ENCODE measurements at regions not wholly inside any gene's neighbourhood (a gene's known extent, or its start where the extent isn't known, plus 50 kb on each side); places are given as distances from the start of the nearest gene placed in this dataset.

DNA sequence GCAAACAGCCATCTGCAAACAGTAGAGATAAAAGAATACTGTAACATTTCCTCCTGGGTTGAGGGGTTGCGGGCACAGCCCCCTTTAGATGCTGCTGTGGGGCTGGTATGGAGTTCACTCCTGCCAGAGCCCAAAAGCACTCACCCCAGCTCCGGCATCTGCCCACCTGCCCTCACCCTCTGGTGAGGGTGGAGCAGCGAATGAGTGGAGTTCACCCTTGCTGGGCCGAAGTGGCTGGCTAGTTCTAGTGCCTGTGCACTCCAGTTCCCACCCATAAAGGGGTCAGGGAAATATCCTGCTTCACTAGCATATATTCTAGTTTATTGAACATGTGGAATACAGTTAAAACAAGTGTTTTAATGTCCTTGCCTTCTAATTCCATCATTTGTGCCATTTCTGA lies 209.7 kb upstream of the SGO1 start:
- POLR2A ChIA-PET (ENCODE audit: unreplicated experiment) = no interaction called here
- no peak for DNase-seq

More for the DNA sequence above, 209.7 kb upstream of the SGO1 start:
- no peak overlapping the region for H2AK9ac ChIP-seq (replicated peaks; ENCODE audit: low read depth, low read length, poor library complexity)
- no peak overlapping the region for H2AK5ac ChIP-seq (ENCODE audit: low read depth, low read length)
- no peak overlapping the region for H2BK120ac ChIP-seq (ENCODE audit: low read depth, low read length)
- no peak overlapping the region for H2BK20ac ChIP-seq (ENCODE audit: low read depth, low read length)
- H3K27ac ChIP-seq (ENCODE audit: insufficient read depth, low read length) = no peak overlapping the region
- H4K91ac ChIP-seq (ENCODE audit: insufficient read depth, low read depth, low read length) = no peak overlapping the region
- H4K8ac ChIP-seq (ENCODE audit: low read depth in 2 of 2, low read length in 2 of 2) = no peak overlapping the region
- BruUV-seq (replicated peaks) = no TSS peak
- no peak overlapping the region for H3K14ac ChIP-seq (replicated peaks; ENCODE audit: low read depth, low read length)
- ATAC-seq (ENCODE audit: low read depth) = no peak
- TF ChIP-seq NFE2L2 (IDR thresholded peaks at IDR 0.05; ENCODE audit: low read depth, low read length) (no peak), RAD21 (IDR thresholded peaks at IDR 0.05; ENCODE audit: low read length) (no peak), MAZ (IDR thresholded peaks at IDR 0.05; ENCODE audit: borderline replicate concordance, low read depth, low read length) (no peak), CHD1 (IDR thresholded peaks at IDR 0.05; ENCODE audit: low read depth, low read length) (no peak), POLR2A (IDR thresholded peaks at IDR 0.05; ENCODE audit: low read depth, low read length) (no peak), BHLHE40 (IDR thresholded peaks at IDR 0.05; ENCODE audit: low read depth, low read length) (no peak), MAFK (IDR thresholded peaks at IDR 0.05; ENCODE audit: low read depth, low read length) (no peak), RCOR1 (IDR thresholded peaks at IDR 0.05; ENCODE audit: insufficient replicate concordance, low read length) (no peak), SMC3 (IDR thresholded peaks at IDR 0.05; ENCODE audit: low read depth, low read length) (no peak), RFX5 (IDR thresholded peaks at IDR 0.05; ENCODE audit: low read depth, low read length) (no peak), CEBPB (IDR thresholded peaks at IDR 0.05; ENCODE audit: low read depth, low read length) (no peak), MXI1 (IDR thresholded peaks at IDR 0.05; ENCODE audit: borderline replicate concordance, low read depth, low read length) (no peak), FOS (IDR thresholded peaks at IDR 0.05; ENCODE audit: low read depth, low read length) (no peak)
- TF ChIP-seq, protein P1, sequence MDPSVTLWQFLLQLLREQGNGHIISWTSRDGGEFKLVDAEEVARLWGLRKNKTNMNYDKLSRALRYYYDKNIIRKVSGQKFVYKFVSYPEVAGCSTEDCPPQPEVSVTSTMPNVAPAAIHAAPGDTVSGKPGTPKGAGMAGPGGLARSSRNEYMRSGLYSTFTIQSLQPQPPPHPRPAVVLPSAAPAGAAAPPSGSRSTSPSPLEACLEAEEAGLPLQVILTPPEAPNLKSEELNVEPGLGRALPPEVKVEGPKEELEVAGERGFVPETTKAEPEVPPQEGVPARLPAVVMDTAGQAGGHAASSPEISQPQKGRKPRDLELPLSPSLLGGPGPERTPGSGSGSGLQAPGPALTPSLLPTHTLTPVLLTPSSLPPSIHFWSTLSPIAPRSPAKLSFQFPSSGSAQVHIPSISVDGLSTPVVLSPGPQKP (IDR thresholded peaks at IDR 0.05; ENCODE audit: borderline replicate concordance, low read depth, low read length) = no peak
- TF ChIP-seq, protein P2, sequence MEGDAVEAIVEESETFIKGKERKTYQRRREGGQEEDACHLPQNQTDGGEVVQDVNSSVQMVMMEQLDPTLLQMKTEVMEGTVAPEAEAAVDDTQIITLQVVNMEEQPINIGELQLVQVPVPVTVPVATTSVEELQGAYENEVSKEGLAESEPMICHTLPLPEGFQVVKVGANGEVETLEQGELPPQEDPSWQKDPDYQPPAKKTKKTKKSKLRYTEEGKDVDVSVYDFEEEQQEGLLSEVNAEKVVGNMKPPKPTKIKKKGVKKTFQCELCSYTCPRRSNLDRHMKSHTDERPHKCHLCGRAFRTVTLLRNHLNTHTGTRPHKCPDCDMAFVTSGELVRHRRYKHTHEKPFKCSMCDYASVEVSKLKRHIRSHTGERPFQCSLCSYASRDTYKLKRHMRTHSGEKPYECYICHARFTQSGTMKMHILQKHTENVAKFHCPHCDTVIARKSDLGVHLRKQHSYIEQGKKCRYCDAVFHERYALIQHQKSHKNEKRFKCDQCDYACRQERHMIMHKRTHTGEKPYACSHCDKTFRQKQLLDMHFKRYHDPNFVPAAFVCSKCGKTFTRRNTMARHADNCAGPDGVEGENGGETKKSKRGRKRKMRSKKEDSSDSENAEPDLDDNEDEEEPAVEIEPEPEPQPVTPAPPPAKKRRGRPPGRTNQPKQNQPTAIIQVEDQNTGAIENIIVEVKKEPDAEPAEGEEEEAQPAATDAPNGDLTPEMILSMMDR (conservative IDR thresholded peaks at IDR 0.05; ENCODE audit: low read depth, low read length) = no peak
- TF ChIP-seq, protein P3, sequence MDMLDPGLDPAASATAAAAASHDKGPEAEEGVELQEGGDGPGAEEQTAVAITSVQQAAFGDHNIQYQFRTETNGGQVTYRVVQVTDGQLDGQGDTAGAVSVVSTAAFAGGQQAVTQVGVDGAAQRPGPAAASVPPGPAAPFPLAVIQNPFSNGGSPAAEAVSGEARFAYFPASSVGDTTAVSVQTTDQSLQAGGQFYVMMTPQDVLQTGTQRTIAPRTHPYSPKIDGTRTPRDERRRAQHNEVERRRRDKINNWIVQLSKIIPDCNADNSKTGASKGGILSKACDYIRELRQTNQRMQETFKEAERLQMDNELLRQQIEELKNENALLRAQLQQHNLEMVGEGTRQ (IDR thresholded peaks at IDR 0.05; ENCODE audit: low read depth, low read length) = no peak
- no peak overlapping the region for H3K4me2 ChIP-seq (ENCODE audit: low read depth, low read length)
- no peak overlapping the region for H2BK5ac ChIP-seq (ENCODE audit: low read depth, low read length, poor library complexity, severe bottlenecking)
- H3K4ac ChIP-seq (ENCODE audit: low read depth, low read length) = no peak overlapping the region
- no peak overlapping the region for H4K5ac ChIP-seq (ENCODE audit: low read depth, low read length)
- no peak overlapping the region for H3K18ac ChIP-seq (ENCODE audit: low read depth, low read length)
- no peak overlapping the region for H3K4me3 ChIP-seq (ENCODE audit: insufficient read depth, low read depth, low read length)
- peaks cover 8% of the 10 kb centered on the region for H3K9me3 ChIP-seq (ENCODE audit: control insufficient read depth, insufficient read depth, low read length)
- H3K79me1 ChIP-seq (ENCODE audit: low read depth in 1 of 2, low read length in 2 of 2) = no peaks in the 10 kb centered on the region
- no peaks in the 10 kb centered on the region for H3K4me1 ChIP-seq (ENCODE audit: control insufficient read depth, insufficient read depth, low read length)
- H2AFZ ChIP-seq (replicated peaks; ENCODE audit: low read length, poor library complexity) = no peak overlapping the region
- intact Hi-C loops (cut with micrococcal nuclease) = no loop called here
- no CpG with 5 or more reads among the region's 4 CpGs for WGBS, 2 experiments (ENCODE audit: extremely low coverage in 2 of 2, insufficient read length in 1 of 2)
- no peak overlapping the region for H3K23ac ChIP-seq (ENCODE audit: low read depth, low read length)
- in situ Hi-C loops (cut with MboI; ENCODE audit: low sequenced_read_pairs) = no loop called here
- CTCF ChIA-PET = no interaction called here
- no peak overlapping the region for H3K9ac ChIP-seq (ENCODE audit: low read depth, low read length)
- dilution Hi-C loops (cut with HindIII; ENCODE audit: low sequenced_read_pairs, unreplicated experiment) = no loop called here
- no peaks in the 10 kb centered on the region for H3K9me1 ChIP-seq (ENCODE audit: insufficient read depth, low read length)
- no peaks in the 10 kb centered on the region for H4K20me1 ChIP-seq (ENCODE audit: insufficient read depth, low read length)
- H3K36me3 ChIP-seq (ENCODE audit: control insufficient read depth, insufficient read depth, low read length) = no peaks in the 10 kb centered on the region
- no peak overlapping the region for H3K56ac ChIP-seq (ENCODE audit: extremely low read depth, insufficient read depth, low read length)
- no peaks in the 10 kb centered on the region for H3K27me3 ChIP-seq (ENCODE audit: control insufficient read depth, insufficient read depth, low read length)
- no peak overlapping the region for H2BK15ac ChIP-seq (ENCODE audit: low read depth, low read length)
